Transverse colon (tissue), 3 donors: ENCODE measurements at regions not wholly inside any gene's neighbourhood (a gene's known extent, or its start where the extent isn't known, plus 50 kb on each side); places are given as distances from the start of the nearest gene placed in this dataset.

ENCODE experiments used
- POLR2A ChIP-seq: fragments of 450-650 bp; IDR thresholded peaks from one replicate; pipeline ENCODE4 v1.6.1; 2016; ENCODE audit warnings: antibody characterized with exemption, mild to moderate bottlenecking, moderate library complexity
- TF ChIP-seq, protein P1 (sequence below), 5 experiments: fragments of 200-600 bp in 3 of 5; fragments of 450-650 bp in 2 of 5; sonication (generic) in 3 of 5; IDR thresholded peaks; 1 replicate in 2 of 5; 2 replicates in 3 of 5; pipeline ENCODE4 v1.5.1; 2016 to 2017; ENCODE audit warnings: antibody characterized with exemption in 5 of 5, inconsistent platforms in 3 of 5, mild to moderate bottlenecking in 2 of 5, moderate library complexity in 1 of 5

DNA sequence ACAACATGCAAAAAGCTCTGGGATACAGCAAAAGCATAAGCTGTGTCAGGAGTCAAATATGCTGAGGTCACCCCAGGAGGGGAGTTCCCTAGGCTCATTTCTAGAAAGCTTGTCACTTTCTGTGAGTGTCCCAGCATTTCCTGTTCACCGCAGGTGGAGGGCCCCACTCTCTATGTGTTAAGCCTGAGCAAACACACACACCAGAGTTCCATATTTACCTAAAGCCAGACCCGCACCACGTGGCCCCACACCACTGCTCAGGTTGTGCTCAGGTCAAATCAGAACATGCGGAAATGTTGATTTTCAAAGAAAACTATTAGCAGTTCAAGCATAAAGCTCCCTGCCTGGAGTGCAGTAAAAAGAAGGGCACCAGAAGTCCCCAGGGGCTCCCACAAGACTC lies 259.6 kb upstream of the PPP2R2D start:
- TF ChIP-seq, protein P1, sequence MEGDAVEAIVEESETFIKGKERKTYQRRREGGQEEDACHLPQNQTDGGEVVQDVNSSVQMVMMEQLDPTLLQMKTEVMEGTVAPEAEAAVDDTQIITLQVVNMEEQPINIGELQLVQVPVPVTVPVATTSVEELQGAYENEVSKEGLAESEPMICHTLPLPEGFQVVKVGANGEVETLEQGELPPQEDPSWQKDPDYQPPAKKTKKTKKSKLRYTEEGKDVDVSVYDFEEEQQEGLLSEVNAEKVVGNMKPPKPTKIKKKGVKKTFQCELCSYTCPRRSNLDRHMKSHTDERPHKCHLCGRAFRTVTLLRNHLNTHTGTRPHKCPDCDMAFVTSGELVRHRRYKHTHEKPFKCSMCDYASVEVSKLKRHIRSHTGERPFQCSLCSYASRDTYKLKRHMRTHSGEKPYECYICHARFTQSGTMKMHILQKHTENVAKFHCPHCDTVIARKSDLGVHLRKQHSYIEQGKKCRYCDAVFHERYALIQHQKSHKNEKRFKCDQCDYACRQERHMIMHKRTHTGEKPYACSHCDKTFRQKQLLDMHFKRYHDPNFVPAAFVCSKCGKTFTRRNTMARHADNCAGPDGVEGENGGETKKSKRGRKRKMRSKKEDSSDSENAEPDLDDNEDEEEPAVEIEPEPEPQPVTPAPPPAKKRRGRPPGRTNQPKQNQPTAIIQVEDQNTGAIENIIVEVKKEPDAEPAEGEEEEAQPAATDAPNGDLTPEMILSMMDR (IDR thresholded peaks at IDR 0.05): no peak
- TF ChIP-seq POLR2A: no peak
